IPS DF 6.9 (cell line): ENCODE measurements at regions not wholly inside any gene's neighbourhood (a gene's known extent, or its start where the extent isn't known, plus 50 kb on each side); places are given as distances from the start of the nearest gene placed in this dataset.

Experiments used
- DNase-seq: peaks from one replicate; pipeline ENCODE4 v3.0.0-alpha.2; 2013; ENCODE audit warnings: low read depth, low spot score
- H3K27ac ChIP-seq: one replicate; pipeline ENCODE4 v1.5.1; 2013; ENCODE audit warnings: low read length, control low read depth
- H3K27me3 ChIP-seq: 2 replicates; pipeline ENCODE4 v1.6.1; 2013; ENCODE audit warnings: mild to moderate bottlenecking, low read length; ENCODE audit not compliant: control insufficient read depth, insufficient read depth
- H3K36me3 ChIP-seq: 2 replicates; pipeline ENCODE4 v1.6.1; 2013; ENCODE audit warnings: low read length; ENCODE audit not compliant: control insufficient read depth, insufficient read depth
- H3K4me1 ChIP-seq: 2 replicates; pipeline ENCODE4 v1.6.1; 2013; ENCODE audit warnings: low read length; ENCODE audit not compliant: control insufficient read depth, insufficient read depth
- H3K4me3 ChIP-seq: 2 replicates; pipeline ENCODE4 v1.5.1; 2013; ENCODE audit warnings: mild to moderate bottlenecking, low read length
- H3K9me3 ChIP-seq: 2 replicates; pipeline ENCODE4 v1.6.1; 2013; ENCODE audit warnings: low read length, inconsistent platforms; ENCODE audit not compliant: control insufficient read depth, insufficient read depth
- WGBS: extraction: QIAGEN DNeasy Blood & Tissue Kit; methylation state at CpG from one replicate; pipeline ENCODE4 v1.1.7; 2013; ENCODE audit warnings: mixed read lengths, missing lambda C conversion rate; ENCODE audit not compliant: insufficient read length, insufficient coverage; 5-methylcytosine and 5-hydroxymethylcytosine counted together

DNA sequence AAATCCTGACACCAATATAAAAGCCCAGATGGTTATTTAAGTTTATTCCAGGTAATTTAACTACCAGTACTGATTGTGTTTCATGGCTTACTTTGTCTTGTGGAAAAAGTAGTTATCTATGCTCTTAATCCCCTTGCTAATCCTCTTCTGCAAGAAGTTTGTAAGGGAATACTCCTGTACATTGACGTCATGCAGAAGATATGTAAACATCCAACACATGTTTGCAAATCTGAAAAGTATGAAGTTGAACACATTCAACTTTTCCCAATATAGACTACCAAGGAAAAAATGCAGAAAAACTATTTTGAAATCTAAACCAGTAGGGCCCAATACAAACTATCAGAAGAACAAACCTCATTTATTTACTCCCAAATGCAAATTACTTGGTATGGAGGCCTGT, 56.3 kb upstream of the ELL2 start:
- no peak overlapping the region for H3K4me3 ChIP-seq
- H3K27ac ChIP-seq: no peak overlapping the region
- H3K36me3 ChIP-seq: no peaks in the 10 kb centered on the region
- no CpG with 5 or more reads among the region's 1 CpG for WGBS
- H3K9me3 ChIP-seq: no peaks in the 10 kb centered on the region
- H3K4me1 ChIP-seq: no peaks in the 10 kb centered on the region
- H3K27me3 ChIP-seq: no peaks in the 10 kb centered on the region
- DNase-seq: no peak

DNA sequence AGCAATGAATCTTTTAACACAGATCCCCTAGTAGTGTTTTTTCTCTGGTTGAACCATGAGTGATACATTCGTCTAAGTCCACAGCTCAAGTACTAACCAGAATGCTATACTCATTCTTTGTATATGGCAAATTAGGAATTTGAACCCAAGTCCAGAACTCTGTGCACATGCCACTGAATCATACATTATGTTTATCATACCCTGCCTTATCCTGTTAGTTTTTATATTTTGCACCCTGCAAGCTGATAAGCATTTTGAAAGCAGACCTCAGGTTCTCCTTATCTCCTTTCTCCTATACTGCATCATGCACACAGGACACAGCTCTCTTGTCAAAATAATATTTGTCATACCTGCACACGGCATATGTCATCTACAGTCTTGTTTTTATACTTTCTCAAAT, 54.6 kb upstream of the ELL2 start:
- no peak for DNase-seq
- no peak overlapping the region for H3K4me3 ChIP-seq
- H3K27ac ChIP-seq: no peak overlapping the region
- no CpG with 5 or more reads among the region's 2 CpGs for WGBS
- H3K36me3 ChIP-seq: no peaks in the 10 kb centered on the region
- no peaks in the 10 kb centered on the region for H3K9me3 ChIP-seq
- H3K27me3 ChIP-seq: no peaks in the 10 kb centered on the region
- no peaks in the 10 kb centered on the region for H3K4me1 ChIP-seq

- no peak for DNase-seq
- WGBS: no CpG with 5 or more reads among the region's 1 CpG
- Histone ChIP-seq H3K27ac (no peak overlapping the region), H3K4me3 (no peak overlapping the region), H3K9me3 (no peaks in the 10 kb centered on the region), H3K27me3 (no peaks in the 10 kb centered on the region), H3K36me3 (no peaks in the 10 kb centered on the region), H3K4me1 (no peaks in the 10 kb centered on the region)
Measured at GRCh38 chr5:96015709-96016108, 54.1 kb upstream of the ELL2 start.

- no peaks in the 10 kb centered on the region for H3K36me3 ChIP-seq
- H3K4me1 ChIP-seq: no peaks in the 10 kb centered on the region
- no CpG with 5 or more reads among the region's 1 CpG for WGBS
- no peak for DNase-seq
- no peak overlapping the region for H3K27ac ChIP-seq
- no peak overlapping the region for H3K4me3 ChIP-seq
- H3K9me3 ChIP-seq: no peaks in the 10 kb centered on the region
- no peaks in the 10 kb centered on the region for H3K27me3 ChIP-seq
Measured at GRCh38 chr5:96014395-96014794, 52.7 kb upstream of the ELL2 start.

- no peak for DNase-seq
- Histone ChIP-seq H3K27ac (no peak overlapping the region), H3K4me1 (no peaks in the 10 kb centered on the region), H3K27me3 (no peaks in the 10 kb centered on the region), H3K4me3 (no peak overlapping the region), H3K9me3 (no peaks in the 10 kb centered on the region), H3K36me3 (no peaks in the 10 kb centered on the region)
- WGBS: no CpG with 5 or more reads among the region's 1 CpG
Measured at GRCh38 chr5:96013254-96013653, 51.6 kb upstream of the ELL2 start.

DNA sequence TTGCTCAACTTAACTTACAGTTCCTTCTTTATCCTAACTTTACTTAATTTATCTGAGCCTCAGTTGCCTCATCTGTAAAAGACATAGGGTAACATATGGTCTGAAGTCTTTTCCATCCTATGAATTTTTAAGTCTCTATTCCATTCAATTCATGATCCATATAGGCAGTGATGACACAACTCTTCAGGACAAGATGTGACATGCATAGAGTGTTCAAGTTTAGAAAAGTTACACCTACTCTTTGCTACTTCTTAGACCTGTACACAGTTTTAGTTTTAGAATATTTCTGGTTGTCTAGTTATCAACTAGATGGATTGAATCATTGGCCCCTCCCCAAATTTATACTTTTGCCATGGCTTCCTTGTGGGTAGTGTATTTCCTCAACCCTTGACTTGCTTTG, 50.7 kb upstream of the ELL2 start:
- H3K27ac ChIP-seq: no peak overlapping the region
- no peak for DNase-seq
- no peak overlapping the region for H3K4me3 ChIP-seq
- no peaks in the 10 kb centered on the region for H3K9me3 ChIP-seq
- H3K36me3 ChIP-seq: no peaks in the 10 kb centered on the region
- no peaks in the 10 kb centered on the region for H3K4me1 ChIP-seq
- no peaks in the 10 kb centered on the region for H3K27me3 ChIP-seq
